Right atrium auricular region (tissue), 2 donors: ENCODE measurements at regions not wholly inside any gene's neighbourhood (a gene's known extent, or its start where the extent isn't known, plus 50 kb on each side); places are given as distances from the start of the nearest gene placed in this dataset.

ENCODE experiments used
- DNase-seq: peaks from one replicate; pipeline ENCODE4 v3.0.0-alpha.2; 2019; ENCODE audit warnings: low spot score
- H3K27ac ChIP-seq, 2 donors: fragments of 200-600 bp; sonication (generic); 1 replicate in 1 of 2; 2 replicates in 1 of 2; pipeline ENCODE4 v1.5.1; 2016 to 2019
- H3K27me3 ChIP-seq, 2 donors: fragments of 200-600 bp; sonication (generic); one replicate each; pipeline versions ENCODE4 v1.5.1 to v1.6.0; 2017 to 2019
- H3K36me3 ChIP-seq: fragments of 200-600 bp; sonication (generic); one replicate; pipeline ENCODE4 v1.5.1; 2016
- H3K4me1 ChIP-seq, 2 donors: fragments of 200-600 bp; sonication (generic); one replicate each; pipeline versions ENCODE4 v1.5.1 to v1.6.0; 2017 to 2019
- H3K4me3 ChIP-seq, 2 donors: fragments of 200-600 bp; sonication (generic); 1 replicate in 1 of 2; 2 replicates in 1 of 2; pipeline ENCODE4 v1.5.1; 2017 to 2019; ENCODE audit warnings: mild to moderate bottlenecking in 1 of 2, moderate library complexity in 1 of 2
- H3K9me3 ChIP-seq, 2 donors: fragments of 200-600 bp; sonication (generic); one replicate each; pipeline ENCODE4 v1.5.1; 2019
- CTCF ChIP-seq, 2 donors: fragments of 200-600 bp; sonication (generic); IDR thresholded peaks; one replicate each; pipeline ENCODE4 v1.5.1; 2019; ENCODE audit warnings: antibody characterized with exemption in 2 of 2

GRCh38 chr3:59407425-59407824 lies 357.6 kb upstream of the CFAP20DC start:
- Histone ChIP-seq H3K4me1 (no peaks in the 10 kb centered on the region), H3K27ac (no peak overlapping the region), H3K4me3 (no peak overlapping the region), H3K27me3 (no peaks in the 10 kb centered on the region), H3K36me3 (no peaks in the 10 kb centered on the region), H3K9me3 (no peaks in the 10 kb centered on the region)
- TF ChIP-seq CTCF (IDR thresholded peaks at IDR 0.05), result no peak
- DNase-seq, result no peak

- Histone ChIP-seq H3K4me1 (no peaks in the 10 kb centered on the region), H3K9me3 (no peaks in the 10 kb centered on the region), H3K4me3 (no peak overlapping the region), H3K27me3 (no peaks in the 10 kb centered on the region), H3K36me3 (no peaks in the 10 kb centered on the region), H3K27ac (no peak overlapping the region)
- DNase-seq, result no peak
- no peak for TF ChIP-seq CTCF (IDR thresholded peaks at IDR 0.05)
Measured at GRCh38 chr3:59406943-59407342, 357.1 kb upstream of the CFAP20DC start.

- H3K4me3 ChIP-seq, result no peak overlapping the region
- no peak for DNase-seq
- H3K27ac ChIP-seq, result no peak overlapping the region
- H3K27me3 ChIP-seq, result no peaks in the 10 kb centered on the region
- no peaks in the 10 kb centered on the region for H3K4me1 ChIP-seq
- no peaks in the 10 kb centered on the region for H3K36me3 ChIP-seq
- TF ChIP-seq CTCF (IDR thresholded peaks at IDR 0.05), result no peak
- no peaks in the 10 kb centered on the region for H3K9me3 ChIP-seq
Measured at GRCh38 chr3:59404851-59405250, 355.0 kb upstream of the CFAP20DC start.

GRCh38 chr3:59404064-59404463 lies 354.2 kb upstream of the CFAP20DC start:
- H3K36me3 ChIP-seq, result no peaks in the 10 kb centered on the region
- H3K9me3 ChIP-seq, result no peaks in the 10 kb centered on the region
- no peak for TF ChIP-seq CTCF (IDR thresholded peaks at IDR 0.05)
- no peak overlapping the region for H3K27ac ChIP-seq
- no peaks in the 10 kb centered on the region for H3K27me3 ChIP-seq
- H3K4me3 ChIP-seq, result no peak overlapping the region
- no peak for DNase-seq
- no peaks in the 10 kb centered on the region for H3K4me1 ChIP-seq

GRCh38 chr3:59401924-59402323 lies 352.1 kb upstream of the CFAP20DC start:
- TF ChIP-seq CTCF (IDR thresholded peaks at IDR 0.05), result no peak
- H3K36me3 ChIP-seq, result no peaks in the 10 kb centered on the region
- H3K4me3 ChIP-seq, result no peak overlapping the region
- DNase-seq, result no peak
- no peak overlapping the region for H3K27ac ChIP-seq
- no peaks in the 10 kb centered on the region for H3K9me3 ChIP-seq
- no peaks in the 10 kb centered on the region for H3K27me3 ChIP-seq
- no peaks in the 10 kb centered on the region for H3K4me1 ChIP-seq

GRCh38 chr3:59392116-59392515 lies 342.3 kb upstream of the CFAP20DC start:
- Histone ChIP-seq H3K4me1 (no peaks in the 10 kb centered on the region), H3K4me3 (no peak overlapping the region), H3K27me3 (no peaks in the 10 kb centered on the region), H3K27ac (no peak overlapping the region), H3K36me3 (no peaks in the 10 kb centered on the region), H3K9me3 (no peaks in the 10 kb centered on the region)
- no peak for TF ChIP-seq CTCF (IDR thresholded peaks at IDR 0.05)
- DNase-seq, result no peak
